Activated T-cell treated with anti-CD3 and anti-CD28 coated beads for 1 hour (primary cell): ENCODE measurements at regions not wholly inside any gene's neighbourhood (a gene's known extent, or its start where the extent isn't known, plus 50 kb on each side); places are given as distances from the start of the nearest gene placed in this dataset.

Experiments used
- DNase-seq: peaks from one replicate; pipeline ENCODE4 v3.0.0-alpha.2; 2020; ENCODE audit warnings: low read depth

- no peak for DNase-seq
Measured at GRCh38 chr13:21965095-21965494, 294.2 kb downstream of the FGF9 start.

GRCh38 chr13:21966014-21966413, 295.1 kb downstream of the FGF9 start:
- no peak for DNase-seq

GRCh38 chr13:21967871-21968270, 297.0 kb downstream of the FGF9 start:
- no peak for DNase-seq

- DNase-seq, result no peak
Measured at GRCh38 chr13:21970172-21970571, 299.3 kb downstream of the FGF9 start.

- DNase-seq, result no peak
Measured at GRCh38 chr13:21970918-21971317, 300.0 kb downstream of the FGF9 start.

GRCh38 chr13:21971662-21972621, 301.1 kb downstream of the FGF9 start:
- no peak for DNase-seq

- DNase-seq, result no peak
Measured at GRCh38 chr13:21973437-21974125, 302.7 kb downstream of the FGF9 start.

GRCh38 chr13:21974741-21975140, 303.9 kb downstream of the FGF9 start:
- no peak for DNase-seq

- no peak for DNase-seq
Measured at GRCh38 chr13:21976159-21976558, 305.3 kb downstream of the FGF9 start.

- DNase-seq, result no peak
Measured at GRCh38 chr13:21979161-21979806, 308.4 kb downstream of the FGF9 start.

GRCh38 chr13:21980049-21980448, 309.2 kb downstream of the FGF9 start:
- DNase-seq, result no peak

GRCh38 chr13:21984156-21984555, 313.3 kb downstream of the FGF9 start:
- DNase-seq, result no peak

GRCh38 chr13:21986602-21987001, 315.7 kb downstream of the FGF9 start:
- no peak for DNase-seq

GRCh38 chr13:21987793-21988192, 316.9 kb downstream of the FGF9 start:
- DNase-seq, result no peak

GRCh38 chr13:21988624-21989023, 317.8 kb downstream of the FGF9 start:
- no peak for DNase-seq

- DNase-seq, result no peak
Measured at GRCh38 chr13:21996049-21996448, 325.2 kb downstream of the FGF9 start.

- no peak for DNase-seq
Measured at GRCh38 chr13:21997726-21998125, 326.9 kb downstream of the FGF9 start.

GRCh38 chr13:21998279-21998990, 327.6 kb downstream of the FGF9 start:
- DNase-seq, result no peak

- DNase-seq, result no peak
Measured at GRCh38 chr13:21999666-22000065, 328.8 kb downstream of the FGF9 start.

- DNase-seq, result no peak
Measured at GRCh38 chr13:22000191-22000590, 329.3 kb downstream of the FGF9 start.

- no peak for DNase-seq
Measured at GRCh38 chr13:22001336-22001735, 330.5 kb downstream of the FGF9 start.

GRCh38 chr13:22002893-22003292, 332.0 kb downstream of the FGF9 start:
- DNase-seq, result no peak
